ENCODE measurements at regions not wholly inside any gene's neighbourhood (a gene's known extent, or its start where the extent isn't known, plus 50 kb on each side); places are given as distances from the start of the nearest gene placed in this dataset.

DNA sequence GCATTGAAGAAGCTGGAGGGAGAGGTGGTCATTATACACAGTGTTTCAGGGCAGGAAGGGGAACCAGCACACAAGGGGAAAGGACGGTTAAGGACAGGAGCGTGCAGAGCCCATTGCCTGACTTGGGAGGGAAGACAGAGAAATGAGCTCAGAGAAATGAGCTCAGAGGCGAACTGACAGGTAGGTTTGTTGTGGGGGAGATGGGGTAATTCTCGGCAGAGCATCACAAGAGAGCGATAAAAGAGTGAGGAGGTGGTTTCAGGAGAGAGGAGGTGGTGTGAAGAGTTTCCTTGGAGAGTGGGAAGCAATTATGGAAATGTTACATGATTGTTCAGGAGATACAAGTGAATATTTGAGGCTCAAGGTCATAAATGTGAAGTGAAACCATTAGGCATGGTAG lies 61.0 kb downstream of the MRGPRX1 start:
- TF ChIP-seq, protein P1, sequence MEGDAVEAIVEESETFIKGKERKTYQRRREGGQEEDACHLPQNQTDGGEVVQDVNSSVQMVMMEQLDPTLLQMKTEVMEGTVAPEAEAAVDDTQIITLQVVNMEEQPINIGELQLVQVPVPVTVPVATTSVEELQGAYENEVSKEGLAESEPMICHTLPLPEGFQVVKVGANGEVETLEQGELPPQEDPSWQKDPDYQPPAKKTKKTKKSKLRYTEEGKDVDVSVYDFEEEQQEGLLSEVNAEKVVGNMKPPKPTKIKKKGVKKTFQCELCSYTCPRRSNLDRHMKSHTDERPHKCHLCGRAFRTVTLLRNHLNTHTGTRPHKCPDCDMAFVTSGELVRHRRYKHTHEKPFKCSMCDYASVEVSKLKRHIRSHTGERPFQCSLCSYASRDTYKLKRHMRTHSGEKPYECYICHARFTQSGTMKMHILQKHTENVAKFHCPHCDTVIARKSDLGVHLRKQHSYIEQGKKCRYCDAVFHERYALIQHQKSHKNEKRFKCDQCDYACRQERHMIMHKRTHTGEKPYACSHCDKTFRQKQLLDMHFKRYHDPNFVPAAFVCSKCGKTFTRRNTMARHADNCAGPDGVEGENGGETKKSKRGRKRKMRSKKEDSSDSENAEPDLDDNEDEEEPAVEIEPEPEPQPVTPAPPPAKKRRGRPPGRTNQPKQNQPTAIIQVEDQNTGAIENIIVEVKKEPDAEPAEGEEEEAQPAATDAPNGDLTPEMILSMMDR (conservative IDR thresholded peaks at IDR 0.05; ENCODE audit: low read depth, low read length), result no peak
- Histone ChIP-seq H3K27me3 (ENCODE audit: insufficient read depth, low read depth) (no peaks in the 10 kb centered on the region), H3K4me2 (no peak overlapping the region), H3K79me2 (ENCODE audit: insufficient read depth, low read depth) (no peaks in the 10 kb centered on the region), H3K36me3 (ENCODE audit: insufficient read depth) (no peaks in the 10 kb centered on the region), H3K9ac (no peak overlapping the region), H2AFZ (ENCODE audit: low read depth) (no peak overlapping the region), H3K4me1 (ENCODE audit: low read depth, poor library complexity, severe bottlenecking) (no peaks in the 10 kb centered on the region), H3K27ac (no peak overlapping the region), H4K20me1 (ENCODE audit: insufficient read depth) (no peaks in the 10 kb centered on the region), H3K4me3 (IDR thresholded peaks at IDR 0.05; ENCODE audit: insufficient read depth, low read depth, low read length) (no peak overlapping the region)

DNA sequence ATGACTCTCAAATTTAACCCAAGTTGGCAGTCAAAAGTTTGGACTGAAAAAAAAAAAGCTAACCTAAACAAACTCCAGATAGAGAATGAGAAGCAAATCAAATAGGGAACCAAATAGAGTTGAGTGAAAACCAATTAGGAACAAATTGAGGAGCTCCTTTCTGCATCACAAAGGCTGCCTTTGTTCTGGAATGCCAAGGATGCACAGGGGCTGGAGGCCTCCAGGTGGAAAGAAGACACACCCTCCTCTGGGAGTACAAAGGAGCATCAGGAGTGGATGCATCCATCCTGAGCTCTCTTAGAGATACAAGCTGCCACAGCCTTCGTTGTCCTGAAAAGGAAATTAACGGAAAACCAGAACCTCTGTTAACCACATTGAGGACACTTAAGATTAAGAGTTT lies 73.3 kb downstream of the MRGPRX1 start:
- no peaks in the 10 kb centered on the region for H3K4me1 ChIP-seq (ENCODE audit: low read depth, poor library complexity, severe bottlenecking)
- no peak overlapping the region for H3K27ac ChIP-seq
- no peak overlapping the region for H3K4me2 ChIP-seq
- TF ChIP-seq, protein P1 (conservative IDR thresholded peaks at IDR 0.05; ENCODE audit: low read depth, low read length), result no peak
- no peaks in the 10 kb centered on the region for H3K36me3 ChIP-seq (ENCODE audit: insufficient read depth)
- no peak overlapping the region for H3K4me3 ChIP-seq (IDR thresholded peaks at IDR 0.05; ENCODE audit: insufficient read depth, low read depth, low read length)
- no peaks in the 10 kb centered on the region for H3K79me2 ChIP-seq (ENCODE audit: insufficient read depth, low read depth)
- no peak overlapping the region for H3K9ac ChIP-seq
- no peak overlapping the region for H2AFZ ChIP-seq (ENCODE audit: low read depth)
- H4K20me1 ChIP-seq (ENCODE audit: insufficient read depth), result no peaks in the 10 kb centered on the region
- H3K27me3 ChIP-seq (ENCODE audit: insufficient read depth, low read depth), result no peaks in the 10 kb centered on the region

DNA sequence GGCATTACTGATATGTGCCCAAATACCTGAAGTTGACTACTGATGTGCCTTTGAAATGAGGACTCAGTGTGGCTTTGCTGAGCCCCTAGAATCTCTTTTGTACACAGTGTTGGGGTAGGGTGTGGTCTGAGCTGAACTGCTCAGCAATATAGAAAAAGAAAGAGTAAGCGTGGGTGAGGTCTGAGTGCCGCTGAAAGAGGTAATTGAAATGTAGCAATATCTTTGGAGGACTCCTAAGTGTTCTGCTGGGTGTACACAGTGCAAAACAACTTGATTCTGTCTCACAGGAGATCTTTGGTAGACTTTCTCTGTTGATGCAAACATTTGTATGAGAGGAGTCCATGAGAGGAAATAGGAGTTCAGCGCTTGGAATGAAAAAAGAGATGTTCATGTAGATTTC lies 73.7 kb upstream of the PTPN5 start:
- Histone ChIP-seq H3K79me2 (ENCODE audit: insufficient read depth, low read depth) (no peaks in the 10 kb centered on the region), H3K4me2 (no peak overlapping the region), H3K27me3 (ENCODE audit: insufficient read depth, low read depth) (no peaks in the 10 kb centered on the region), H4K20me1 (ENCODE audit: insufficient read depth) (no peaks in the 10 kb centered on the region), H3K4me3 (IDR thresholded peaks at IDR 0.05; ENCODE audit: insufficient read depth, low read depth, low read length) (no peak overlapping the region), H3K36me3 (ENCODE audit: insufficient read depth) (no peaks in the 10 kb centered on the region), H3K9ac (no peak overlapping the region), H3K4me1 (ENCODE audit: low read depth, poor library complexity, severe bottlenecking) (no peaks in the 10 kb centered on the region), H2AFZ (ENCODE audit: low read depth) (no peak overlapping the region), H3K27ac (no peak overlapping the region)
- TF ChIP-seq, protein P1 (conservative IDR thresholded peaks at IDR 0.05; ENCODE audit: low read depth, low read length), result no peak

DNA sequence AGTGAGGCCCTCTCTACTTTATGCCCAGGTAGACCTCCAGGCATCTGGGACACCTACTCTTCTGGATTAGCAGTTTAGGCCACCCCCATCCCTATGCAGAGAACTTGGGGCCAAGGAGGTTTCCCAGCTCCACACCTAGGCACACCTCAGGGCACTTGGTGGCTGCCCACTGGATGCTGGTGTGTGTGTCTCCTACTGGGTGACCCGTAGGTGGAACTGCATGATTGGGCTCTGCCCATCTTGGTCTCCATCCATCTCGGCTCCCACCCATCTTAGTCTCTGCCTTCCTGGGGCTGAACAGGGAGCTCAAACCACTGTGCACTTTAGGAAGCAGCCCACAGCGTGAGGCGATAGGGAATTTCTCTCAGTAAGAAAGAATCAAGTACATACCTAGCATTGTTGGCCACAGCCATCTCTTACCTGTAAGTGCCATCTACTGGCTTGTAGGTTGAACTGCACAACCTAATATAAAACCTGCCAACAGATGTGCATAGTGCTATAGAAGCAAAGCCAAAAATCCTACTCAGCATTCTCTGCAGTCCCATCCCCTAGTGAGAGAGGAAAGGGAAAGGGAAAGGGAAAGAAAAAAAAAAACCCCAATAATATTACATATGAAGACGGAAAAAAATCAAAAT lies 61.6 kb upstream of the PTPN5 start:
- Histone ChIP-seq H2AFZ (ENCODE audit: low read depth) (peak overlapping the region; percentile 36; the same call in 1 of the 2 replicates), H3K27me3 (ENCODE audit: insufficient read depth, low read depth) (no peaks in the 10 kb centered on the region), H3K27ac (no peak overlapping the region), H3K4me1 (ENCODE audit: low read depth, poor library complexity, severe bottlenecking) (no peaks in the 10 kb centered on the region), H3K9ac (no peak overlapping the region), H3K4me2 (no peak overlapping the region), H3K36me3 (ENCODE audit: insufficient read depth) (no peaks in the 10 kb centered on the region), H4K20me1 (ENCODE audit: insufficient read depth) (no peaks in the 10 kb centered on the region), H3K4me3 (IDR thresholded peaks at IDR 0.05; ENCODE audit: insufficient read depth, low read depth, low read length) (no peak overlapping the region), H3K79me2 (ENCODE audit: insufficient read depth, low read depth) (no peaks in the 10 kb centered on the region)
- TF ChIP-seq, protein P1 (conservative IDR thresholded peaks at IDR 0.05; ENCODE audit: low read depth, low read length), result peak; percentile 84
